HG03103 (cell line): ENCODE measurements at regions not wholly inside any gene's neighbourhood (a gene's known extent, or its start where the extent isn't known, plus 50 kb on each side); places are given as distances from the start of the nearest gene placed in this dataset.

Experiments used
- ATAC-seq: cut with Tn5 transposase; IDR thresholded peaks from one replicate; pipeline ENCODE4 v1.9.1; 2021; ENCODE audit warnings: low read depth; ENCODE audit not compliant: unreplicated experiment

DNA sequence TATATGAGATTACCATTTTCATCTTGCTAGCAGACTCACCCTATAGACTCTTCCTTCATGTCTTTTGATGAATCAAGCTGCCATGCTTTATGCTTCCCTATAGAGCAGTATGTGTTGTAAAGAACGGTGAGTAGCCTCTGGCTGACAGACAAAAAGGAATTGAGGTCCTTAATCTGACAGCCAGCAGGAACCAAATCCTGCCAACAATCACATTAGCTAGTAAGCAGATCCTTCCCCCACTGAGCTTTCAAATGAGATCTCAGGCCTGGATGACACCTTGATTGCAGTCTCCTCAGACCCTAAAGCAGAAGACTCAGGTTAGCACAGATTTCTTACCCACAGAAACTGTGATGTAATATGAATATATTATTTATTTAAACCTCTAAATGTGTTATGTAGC lies 577.0 kb downstream of the CDH11 start:
- no peak for ATAC-seq

- ATAC-seq = no peak
Measured at GRCh38 chr16:64543441-64543840, 578.4 kb downstream of the CDH11 start.

DNA sequence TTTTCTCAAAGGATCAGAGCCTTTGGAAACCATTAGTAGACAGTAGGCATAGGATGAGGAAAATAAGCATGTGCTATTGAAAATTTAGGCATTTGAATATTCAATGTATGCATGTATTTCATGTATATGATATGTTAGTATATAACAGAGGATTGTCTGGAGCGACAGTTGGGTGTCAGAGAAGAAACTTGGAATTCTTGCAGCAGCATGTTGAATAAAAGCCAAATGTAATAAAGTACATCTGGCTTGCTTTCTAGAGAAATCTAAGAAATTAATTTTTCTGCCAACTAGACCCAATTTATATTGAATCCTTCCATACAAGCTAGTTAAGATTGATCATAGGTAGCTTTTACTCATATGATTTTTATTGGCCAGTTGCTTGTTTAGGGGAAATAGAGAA lies 578.8 kb downstream of the CDH11 start:
- no peak for ATAC-seq

- ATAC-seq = no peak
Measured at GRCh38 chr16:64542152-64542551, 579.7 kb downstream of the CDH11 start.

- ATAC-seq = no peak
Measured at GRCh38 chr16:64541621-64542020, 580.2 kb downstream of the CDH11 start.

DNA sequence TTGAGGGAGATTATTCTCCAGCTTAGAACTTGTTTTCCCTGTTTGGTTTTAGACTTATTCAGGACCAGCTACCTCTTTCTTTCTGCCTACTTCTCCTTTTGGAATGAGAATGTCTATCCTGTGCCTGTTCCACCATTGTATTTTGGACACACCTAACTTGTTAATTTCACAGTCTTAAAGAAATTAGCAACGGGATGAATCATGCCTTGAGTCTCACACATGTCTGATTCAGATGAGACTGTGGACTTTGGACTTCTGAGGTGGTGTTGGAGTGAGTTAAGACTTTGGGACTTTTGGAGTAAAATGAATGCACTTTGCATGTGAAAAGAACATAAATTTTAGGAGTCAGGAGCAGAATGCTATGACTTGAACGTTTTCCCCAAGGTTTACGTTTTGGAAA lies 581.4 kb downstream of the CDH11 start:
- no peak for ATAC-seq

DNA sequence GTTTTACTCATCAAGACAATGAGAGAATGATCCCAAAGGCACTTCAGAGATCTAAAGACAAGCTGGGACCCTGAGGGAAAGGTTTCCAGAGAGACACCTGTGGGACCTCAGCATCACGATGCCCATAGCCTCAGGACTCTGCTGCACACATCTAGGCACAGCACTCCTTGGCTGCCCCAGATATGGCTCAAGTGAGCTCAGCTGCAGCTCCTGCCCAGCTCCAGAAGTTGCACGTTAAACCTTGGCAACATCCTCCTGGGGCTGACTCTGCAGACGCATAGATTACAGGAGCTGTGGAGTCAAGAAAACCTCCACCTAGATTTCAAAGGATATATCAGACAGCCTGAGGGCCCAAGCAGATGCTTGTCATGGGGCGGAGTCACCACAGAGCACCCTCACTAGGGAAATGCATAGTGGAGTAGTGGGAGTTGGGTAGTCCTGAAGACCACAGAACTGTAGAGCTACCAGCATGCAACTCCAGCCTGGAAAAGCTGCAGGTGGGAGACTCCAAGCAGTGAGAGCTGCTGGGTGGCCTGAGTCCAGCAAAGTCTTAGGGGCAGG lies 582.0 kb downstream of the CDH11 start:
- no peak for ATAC-seq

DNA sequence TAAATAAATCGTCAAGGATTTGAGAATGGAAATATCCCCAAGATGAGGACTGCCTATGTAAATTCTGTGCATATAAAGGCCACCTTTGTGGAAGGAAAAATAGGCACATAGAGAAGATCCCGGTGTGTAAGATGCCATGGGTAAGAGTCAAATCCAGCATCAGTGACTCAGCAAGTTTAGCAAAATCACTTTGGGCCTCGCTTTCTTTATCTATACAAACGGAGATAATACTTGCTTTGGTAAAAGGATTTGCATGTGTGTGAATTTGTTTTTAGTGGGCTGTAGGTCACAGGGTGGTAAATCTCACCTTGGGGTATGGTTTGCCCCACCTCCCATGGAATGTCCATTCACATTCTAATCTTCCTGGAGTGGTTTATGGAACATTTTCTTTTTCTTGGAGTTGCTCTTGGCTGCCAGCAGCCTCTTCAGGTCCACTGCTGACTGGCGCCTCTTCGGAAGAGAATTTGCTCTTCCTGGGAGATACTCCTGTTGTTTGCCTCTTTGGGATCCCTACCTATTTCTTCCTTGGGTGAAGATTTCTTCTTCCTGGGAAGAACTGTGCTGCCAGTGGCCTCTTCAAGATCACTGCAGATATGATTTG lies 587.6 kb downstream of the CDH11 start:
- no peak for ATAC-seq

DNA sequence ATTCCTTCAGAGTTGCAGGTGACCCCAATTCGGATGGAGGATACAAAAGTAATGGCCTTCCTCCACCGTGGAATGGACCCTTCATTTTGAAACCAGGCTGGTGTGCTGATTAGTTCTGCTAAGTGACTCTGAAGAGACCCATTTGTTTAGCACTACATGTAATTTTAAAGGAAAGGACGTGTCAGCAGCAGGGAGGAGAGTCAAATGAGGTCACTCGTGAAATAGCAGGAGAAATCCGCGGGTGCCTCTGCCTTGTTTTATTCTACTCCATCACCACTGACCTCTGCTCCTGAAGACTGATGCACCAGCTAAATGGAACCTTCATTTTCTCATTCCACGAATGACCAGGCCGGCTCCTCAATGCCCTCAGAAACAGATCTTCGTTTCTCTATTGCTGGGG lies 589.2 kb downstream of the CDH11 start:
- ATAC-seq = no peak

DNA sequence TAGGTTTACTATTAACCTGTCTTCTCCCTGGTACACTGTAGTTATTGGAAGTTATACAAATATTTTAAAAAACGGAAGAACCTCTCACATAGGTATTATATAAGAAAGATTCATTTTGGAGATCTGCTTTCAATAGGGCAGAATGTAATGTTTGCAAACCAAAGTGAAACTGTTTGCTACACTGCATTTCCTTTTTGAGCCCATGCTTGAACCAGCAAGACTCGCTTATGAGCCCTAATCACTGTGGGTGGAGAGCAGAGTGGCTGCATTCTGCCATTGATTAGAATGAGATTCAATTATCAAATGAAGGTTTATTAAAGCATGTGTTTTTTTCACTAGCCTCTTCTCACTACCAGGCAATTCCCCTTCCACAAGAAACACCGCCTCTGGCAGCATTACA lies 589.7 kb downstream of the CDH11 start:
- no peak for ATAC-seq

GRCh38 chr16:64531401-64531800 lies 590.5 kb downstream of the CDH11 start:
- ATAC-seq = no peak

GRCh38 chr16:64522548-64522947 lies 599.3 kb downstream of the CDH11 start:
- no peak for ATAC-seq

DNA sequence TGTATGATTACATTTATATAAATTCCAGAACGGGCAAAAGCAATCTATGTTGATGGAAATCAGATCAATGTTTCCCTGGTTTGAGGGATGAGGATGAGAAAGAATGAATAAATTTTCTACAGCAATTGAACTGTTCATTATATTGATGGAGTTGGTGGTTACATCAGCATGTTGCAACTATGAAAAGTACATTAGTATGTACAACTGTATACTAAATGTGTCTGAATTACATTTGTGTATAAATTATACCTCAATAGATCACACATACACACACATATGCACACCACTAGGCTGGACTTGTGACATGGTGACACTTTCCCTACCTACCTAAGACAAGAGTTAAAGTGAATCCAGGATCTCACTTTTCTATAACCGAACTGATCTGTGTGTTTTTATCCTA lies 608.0 kb downstream of the CDH11 start:
- ATAC-seq = no peak

DNA sequence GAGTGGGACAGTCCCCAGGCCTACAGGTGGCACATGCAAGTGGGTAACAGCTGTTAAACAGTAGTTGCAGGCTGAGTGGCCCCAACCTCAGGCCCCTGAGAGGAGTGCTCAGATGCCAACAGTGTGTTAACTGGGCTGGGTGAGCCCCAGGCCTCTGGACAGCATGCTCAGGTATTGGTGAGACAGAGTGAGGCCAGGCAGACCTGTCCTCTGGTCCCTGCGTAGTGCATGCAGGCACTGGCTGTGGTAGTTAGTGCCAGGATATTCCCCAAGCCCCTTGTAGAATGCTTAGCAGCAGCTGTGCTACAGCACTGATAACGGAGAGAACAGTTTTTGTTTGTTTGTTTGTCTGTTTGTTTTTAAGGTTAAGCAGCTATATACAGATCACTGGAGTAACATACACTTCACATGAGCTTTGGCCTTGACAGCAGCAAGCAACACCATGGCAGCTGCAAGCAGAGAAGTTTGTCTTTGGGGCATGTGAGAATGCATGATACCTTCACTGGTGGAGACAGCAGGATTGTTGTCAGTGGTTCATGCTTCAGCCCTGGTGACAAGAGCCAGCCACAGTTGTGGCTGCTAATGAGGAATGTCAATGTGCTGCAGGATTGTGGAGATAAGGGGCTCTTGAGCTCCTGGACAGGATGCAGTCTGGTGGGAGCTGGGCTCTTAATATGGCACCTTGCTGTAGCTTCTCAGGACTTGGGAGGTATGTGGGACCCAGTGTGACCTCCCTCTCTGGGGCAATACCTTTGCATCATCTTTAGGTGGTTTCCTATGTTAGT lies 614.4 kb downstream of the CDH11 start:
- ATAC-seq = no peak

- no peak for ATAC-seq
Measured at GRCh38 chr16:64499211-64499610, 622.7 kb downstream of the CDH11 start.

- no peak for ATAC-seq
Measured at GRCh38 chr16:64498363-64498762, 623.5 kb downstream of the CDH11 start.

- ATAC-seq = no peak
Measured at GRCh38 chr16:64493709-64494108, 628.2 kb downstream of the CDH11 start.

- ATAC-seq = no peak
Measured at GRCh38 chr16:64489449-64489848, 632.4 kb downstream of the CDH11 start.

DNA sequence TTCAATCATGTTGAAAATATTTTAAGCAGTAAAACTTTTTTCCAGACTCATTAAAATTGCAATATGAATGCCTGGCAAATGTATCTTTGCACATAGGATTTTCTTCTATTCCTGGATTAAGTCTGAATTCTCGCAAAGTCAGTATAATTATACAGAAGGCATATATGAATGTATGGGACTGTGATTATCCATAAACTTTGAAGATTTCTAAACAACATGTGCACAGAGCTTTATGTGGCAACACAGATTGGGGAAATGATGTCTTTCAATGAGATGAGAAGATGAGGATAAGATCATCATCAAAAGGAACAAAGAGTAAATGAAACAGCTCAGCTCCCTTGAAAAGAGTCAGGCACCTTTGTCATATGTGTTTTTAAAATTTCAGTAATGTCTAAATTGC lies 635.3 kb downstream of the CDH11 start:
- no peak for ATAC-seq

- ATAC-seq = no peak
Measured at GRCh38 chr16:64481497-64481896, 640.4 kb downstream of the CDH11 start.

DNA sequence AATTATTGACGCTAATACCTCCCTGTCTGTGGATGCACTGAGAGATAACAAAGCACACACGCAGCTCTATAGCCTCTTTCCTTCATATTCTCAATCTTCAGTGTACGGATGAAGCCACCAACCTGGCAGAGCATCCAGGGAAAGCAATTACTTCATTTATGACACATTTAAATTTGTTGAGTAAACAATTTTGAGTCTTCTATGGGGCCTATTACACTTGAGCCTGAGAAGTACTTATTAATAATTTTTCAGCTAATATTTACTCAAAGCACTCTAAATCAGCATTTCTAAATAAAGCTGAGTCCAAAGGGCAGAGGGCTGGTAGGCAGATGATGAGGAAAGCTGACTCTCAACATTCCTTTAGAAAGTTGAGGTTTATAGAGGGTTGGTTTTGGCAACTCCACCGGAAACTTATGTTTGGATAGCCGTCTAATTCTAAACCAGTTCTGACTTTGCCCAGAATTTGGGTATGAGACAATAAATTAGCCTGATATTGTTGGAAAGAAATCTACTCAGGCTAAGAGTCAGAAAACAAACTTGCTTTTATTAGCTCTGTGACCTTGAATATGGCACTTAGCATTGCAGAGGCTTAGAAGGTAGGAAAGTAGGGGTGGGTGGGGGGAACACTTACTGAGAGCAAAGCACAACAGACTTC lies 643.5 kb downstream of the CDH11 start:
- ATAC-seq = no peak
